Vagina (tissue), 2 donors: ENCODE measurements at regions not wholly inside any gene's neighbourhood (a gene's known extent, or its start where the extent isn't known, plus 50 kb on each side); places are given as distances from the start of the nearest gene placed in this dataset.

Experiments
- DNase-seq, 2 donors: peaks; one replicate each; pipeline ENCODE4 v3.0.0-alpha.2; 2017; ENCODE audit errors: extremely low spot score in 2 of 2
- H3K27ac ChIP-seq: fragments of 200-600 bp; sonication (generic); one replicate; pipeline ENCODE4 v1.5.1; 2019
- H3K27me3 ChIP-seq: fragments of 200-600 bp; sonication (generic); one replicate; pipeline ENCODE4 v1.5.1; 2019
- H3K36me3 ChIP-seq, 2 donors: fragments of 200-600 bp; sonication (generic); one replicate each; pipeline ENCODE4 v1.5.1; 2017 to 2019
- H3K4me1 ChIP-seq: fragments of 200-600 bp; sonication (generic); one replicate; pipeline ENCODE4 v1.5.1; 2019
- H3K4me3 ChIP-seq, 2 donors: fragments of 200-600 bp; sonication (generic); 1 replicate in 1 of 2; 2 replicates in 1 of 2; pipeline ENCODE4 v1.5.1; 2016 to 2019
- H3K9me3 ChIP-seq: fragments of 200-600 bp; sonication (generic); one replicate; pipeline ENCODE4 v1.5.1; 2019
- POLR2A ChIP-seq, 2 donors: fragments of 450-650 bp; IDR thresholded peaks; one replicate each; pipeline ENCODE4 v1.6.1; 2017; ENCODE audit warnings: antibody characterized with exemption in 2 of 2, mild to moderate bottlenecking in 2 of 2, moderate library complexity in 2 of 2
- POLR2AphosphoS5 ChIP-seq, 2 donors: sonication (generic); formaldehyde crosslinking; IDR thresholded peaks; one replicate each; pipeline ENCODE4 v1.9.0; 2017; ENCODE audit warnings: antibody characterized with exemption in 2 of 2, mild to moderate bottlenecking in 2 of 2, low read depth in 1 of 2; ENCODE audit not compliant: insufficient read depth in 1 of 2
- intact Hi-C: fragments of 100-400 bp; cut with DNase I; formaldehyde crosslinking; loops from one replicate; pipeline ENCODE4 v1.15.1; 2023
- TF ChIP-seq, protein P1 (sequence below), 3 experiments: fragments of 450-650 bp in 2 of 3; fragments of 200-600 bp in 1 of 3; sonication (generic) in 1 of 3; IDR thresholded peaks; one replicate each; pipeline ENCODE4 v1.5.1; 2017 to 2019; ENCODE audit warnings: antibody characterized with exemption in 3 of 3, mild to moderate bottlenecking in 2 of 3, moderate library complexity in 2 of 3

DNA sequence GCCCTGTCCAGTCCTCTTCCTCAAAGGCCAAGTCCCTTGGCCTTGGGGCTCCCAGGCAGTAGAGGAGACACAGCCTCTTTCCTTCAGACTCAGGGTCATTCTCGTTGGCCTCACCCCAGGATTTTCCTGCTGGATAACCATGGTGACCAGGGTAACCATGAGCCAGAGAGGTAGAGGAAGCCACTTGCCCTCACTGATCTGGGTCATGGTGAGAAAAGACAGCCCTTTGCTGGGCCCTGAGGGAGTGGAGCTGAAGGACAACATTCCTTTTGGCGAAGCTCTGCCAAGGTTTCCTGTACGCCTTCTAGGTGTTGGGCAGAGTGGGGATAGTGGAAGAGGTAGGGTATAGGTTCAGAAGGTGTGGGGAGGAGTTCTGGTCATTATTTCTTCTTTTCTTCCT lies 53.1 kb upstream of the WNT4 start:
- H3K4me1 ChIP-seq, result no peaks in the 10 kb centered on the region
- DNase-seq, result no peak
- H3K27ac ChIP-seq, result no peak overlapping the region
- no peaks in the 10 kb centered on the region for H3K9me3 ChIP-seq
- no peaks in the 10 kb centered on the region for H3K27me3 ChIP-seq
- intact Hi-C loops, result no loop called here
- no peak overlapping the region for H3K4me3 ChIP-seq
- no peaks in the 10 kb centered on the region for H3K36me3 ChIP-seq
- TF ChIP-seq, protein P1, sequence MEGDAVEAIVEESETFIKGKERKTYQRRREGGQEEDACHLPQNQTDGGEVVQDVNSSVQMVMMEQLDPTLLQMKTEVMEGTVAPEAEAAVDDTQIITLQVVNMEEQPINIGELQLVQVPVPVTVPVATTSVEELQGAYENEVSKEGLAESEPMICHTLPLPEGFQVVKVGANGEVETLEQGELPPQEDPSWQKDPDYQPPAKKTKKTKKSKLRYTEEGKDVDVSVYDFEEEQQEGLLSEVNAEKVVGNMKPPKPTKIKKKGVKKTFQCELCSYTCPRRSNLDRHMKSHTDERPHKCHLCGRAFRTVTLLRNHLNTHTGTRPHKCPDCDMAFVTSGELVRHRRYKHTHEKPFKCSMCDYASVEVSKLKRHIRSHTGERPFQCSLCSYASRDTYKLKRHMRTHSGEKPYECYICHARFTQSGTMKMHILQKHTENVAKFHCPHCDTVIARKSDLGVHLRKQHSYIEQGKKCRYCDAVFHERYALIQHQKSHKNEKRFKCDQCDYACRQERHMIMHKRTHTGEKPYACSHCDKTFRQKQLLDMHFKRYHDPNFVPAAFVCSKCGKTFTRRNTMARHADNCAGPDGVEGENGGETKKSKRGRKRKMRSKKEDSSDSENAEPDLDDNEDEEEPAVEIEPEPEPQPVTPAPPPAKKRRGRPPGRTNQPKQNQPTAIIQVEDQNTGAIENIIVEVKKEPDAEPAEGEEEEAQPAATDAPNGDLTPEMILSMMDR (IDR thresholded peaks at IDR 0.05), result no peak
- TF ChIP-seq POLR2A (IDR thresholded peaks at IDR 0.05), result no peak
- no peak for TF ChIP-seq POLR2AphosphoS5 (IDR thresholded peaks at IDR 0.05; ENCODE audit: insufficient read depth in 1 of 2, low read depth in 1 of 2)

DNA sequence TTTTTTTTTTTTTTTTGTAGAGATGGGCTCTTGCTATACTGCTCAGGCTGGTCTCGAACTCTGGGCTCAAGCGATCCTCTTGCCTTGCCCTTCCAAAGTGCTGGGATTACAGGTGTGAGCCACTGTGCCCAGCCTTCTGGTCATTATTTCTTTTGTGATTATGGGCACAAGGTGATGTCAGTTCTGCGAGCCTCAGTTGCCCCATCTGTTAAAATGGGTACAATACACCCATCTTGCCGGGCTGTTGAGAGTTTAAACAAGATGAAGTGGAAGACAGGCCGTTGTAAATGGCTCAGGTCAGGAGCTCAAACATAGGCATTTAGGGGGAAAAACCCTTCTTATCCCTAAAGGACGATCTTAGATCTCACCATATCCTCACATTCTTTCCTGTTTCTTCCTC lies 53.7 kb upstream of the WNT4 start:
- no peak for DNase-seq

DNA sequence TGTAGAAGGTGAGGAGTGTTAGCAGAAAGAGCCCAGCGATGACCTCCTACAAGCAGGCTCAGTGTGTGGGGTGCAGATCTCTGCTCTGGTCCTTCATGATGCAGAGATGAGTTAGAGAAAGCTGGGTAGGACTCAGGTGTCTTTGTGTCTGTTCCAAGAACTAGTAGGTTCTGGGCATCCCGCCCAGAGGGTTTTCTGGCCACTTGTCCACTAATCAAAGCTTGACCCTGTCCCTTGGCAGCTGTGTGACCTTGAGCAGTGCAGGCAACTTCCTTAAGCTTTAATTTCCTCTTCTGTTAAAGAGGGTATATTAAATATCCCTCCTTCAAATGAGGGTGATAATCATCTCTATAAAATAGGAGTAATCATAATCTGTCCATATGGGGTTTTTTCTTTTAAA lies 54.7 kb upstream of the WNT4 start:
- no peak for DNase-seq
- H3K4me3 ChIP-seq, result no peak overlapping the region
- H3K9me3 ChIP-seq, result no peaks in the 10 kb centered on the region
- intact Hi-C loops, result no loop called here
- H3K27ac ChIP-seq, result no peak overlapping the region
- no peaks in the 10 kb centered on the region for H3K4me1 ChIP-seq
- no peaks in the 10 kb centered on the region for H3K27me3 ChIP-seq
- H3K36me3 ChIP-seq, result no peaks in the 10 kb centered on the region
- TF ChIP-seq POLR2A (IDR thresholded peaks at IDR 0.05) (no peak), POLR2AphosphoS5 (IDR thresholded peaks at IDR 0.05; ENCODE audit: insufficient read depth in 1 of 2, low read depth in 1 of 2) (no peak)
- TF ChIP-seq, protein P1 (IDR thresholded peaks at IDR 0.05), result no peak

More for the DNA sequence above, 53.7 kb upstream of the WNT4 start:
- Histone ChIP-seq H3K9me3 (no peaks in the 10 kb centered on the region), H3K4me1 (no peaks in the 10 kb centered on the region), H3K27ac (no peak overlapping the region), H3K36me3 (no peaks in the 10 kb centered on the region), H3K4me3 (no peak overlapping the region), H3K27me3 (no peaks in the 10 kb centered on the region)
- TF ChIP-seq, protein P1 (IDR thresholded peaks at IDR 0.05), result no peak
- no peak for TF ChIP-seq POLR2AphosphoS5 (IDR thresholded peaks at IDR 0.05; ENCODE audit: insufficient read depth in 1 of 2, low read depth in 1 of 2)
- TF ChIP-seq POLR2A (IDR thresholded peaks at IDR 0.05), result no peak
- intact Hi-C loops, result no loop called here

DNA sequence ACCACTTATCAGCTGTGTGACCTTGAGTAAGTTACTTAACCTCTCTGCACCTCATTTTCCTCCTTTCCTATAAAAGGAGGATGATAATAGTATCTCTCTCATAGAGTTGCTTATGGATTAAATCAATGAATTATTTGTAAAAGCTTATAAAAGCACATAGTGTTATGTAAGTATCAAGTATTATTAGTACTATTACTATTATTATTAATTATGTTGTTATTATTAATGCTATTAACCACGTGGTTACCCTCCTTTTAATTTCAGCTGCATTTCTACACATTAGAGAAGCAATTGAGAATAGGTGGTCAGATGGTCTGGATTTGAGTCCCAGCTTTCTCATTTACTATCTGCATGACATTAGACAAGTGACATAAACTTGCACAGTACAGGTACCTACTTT lies 58.1 kb upstream of the WNT4 start:
- Histone ChIP-seq H3K27ac (no peak overlapping the region), H3K27me3 (no peaks in the 10 kb centered on the region), H3K4me1 (no peaks in the 10 kb centered on the region), H3K4me3 (no peak overlapping the region), H3K9me3 (no peaks in the 10 kb centered on the region), H3K36me3 (no peaks in the 10 kb centered on the region)
- no peak for DNase-seq
- intact Hi-C loops, result no loop called here
- no peak for TF ChIP-seq POLR2AphosphoS5 (IDR thresholded peaks at IDR 0.05; ENCODE audit: insufficient read depth in 1 of 2, low read depth in 1 of 2)
- TF ChIP-seq, protein P1 (IDR thresholded peaks at IDR 0.05), result no peak
- TF ChIP-seq POLR2A (IDR thresholded peaks at IDR 0.05), result no peak

DNA sequence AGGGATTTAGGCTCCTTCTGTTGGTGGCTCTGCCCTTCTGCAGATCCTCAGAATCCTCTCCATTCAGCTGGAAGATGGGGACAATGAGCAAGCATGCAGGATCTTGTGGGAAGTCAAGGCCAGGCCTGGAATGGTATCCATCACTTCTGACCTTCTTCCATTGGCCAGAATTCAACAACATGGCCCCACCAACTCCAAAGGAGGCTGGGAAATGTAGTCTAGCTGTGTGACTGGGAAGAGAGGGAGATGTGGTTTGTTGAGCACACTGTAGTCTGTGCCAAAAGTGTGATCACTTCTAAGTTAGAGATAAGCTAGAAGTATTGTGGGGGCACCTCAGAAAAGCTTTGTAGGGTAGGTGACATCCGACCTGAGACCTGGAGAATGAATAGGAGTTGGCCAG lies 60.4 kb upstream of the WNT4 start:
- DNase-seq, result no peak
- no peak overlapping the region for H3K4me3 ChIP-seq
- intact Hi-C loops, result no loop called here
- no peaks in the 10 kb centered on the region for H3K36me3 ChIP-seq
- H3K27me3 ChIP-seq, result no peaks in the 10 kb centered on the region
- H3K4me1 ChIP-seq, result no peaks in the 10 kb centered on the region
- no peak overlapping the region for H3K27ac ChIP-seq
- no peak for TF ChIP-seq POLR2A (IDR thresholded peaks at IDR 0.05)
- TF ChIP-seq POLR2AphosphoS5 (IDR thresholded peaks at IDR 0.05; ENCODE audit: insufficient read depth in 1 of 2, low read depth in 1 of 2), result no peak
- no peaks in the 10 kb centered on the region for H3K9me3 ChIP-seq
